GM12875 (cell line): ENCODE measurements at regions not wholly inside any gene's neighbourhood (a gene's known extent, or its start where the extent isn't known, plus 50 kb on each side); places are given as distances from the start of the nearest gene placed in this dataset.
"Not testable (repeated sequence)": the region's sequence is repeated elsewhere in the genome, so short reads cannot be mapped to it uniquely, and the experiment has no call there.

Source experiments
- H3K4me3 ChIP-seq: one replicate; pipeline ENCODE4 v1.5.1; 2011; ENCODE audit warnings: low read depth, low read length, control low read depth
- CTCF ChIP-seq: IDR thresholded peaks from 2 replicates; pipeline ENCODE4 v1.5.1; 2011; ENCODE audit warnings: low read depth, mild to moderate bottlenecking, control low read depth, inconsistent platforms, low read length, moderate library complexity, borderline replicate concordance; ENCODE audit not compliant: insufficient read depth

- no peak overlapping the region for H3K4me3 ChIP-seq
- TF ChIP-seq CTCF = no peak
These were observed 731.4 kb downstream of the PLOD2 start for GRCh38 chr3:145429546-145429945.

- no peak for TF ChIP-seq CTCF
- H3K4me3 ChIP-seq = no peak overlapping the region
These were observed 712.5 kb downstream of the PLOD2 start for GRCh38 chr3:145448436-145448835.

- TF ChIP-seq CTCF = no peak
- H3K4me3 ChIP-seq = no peak overlapping the region
These were observed 710.8 kb downstream of the PLOD2 start for GRCh38 chr3:145450018-145450682.

GRCh38 chr3:145457825-145458552 lies 703.0 kb downstream of the PLOD2 start:
- no peak for TF ChIP-seq CTCF

GRCh38 chr3:145459681-145460080 lies 701.3 kb downstream of the PLOD2 start:
- not testable (repeated sequence) for H3K4me3 ChIP-seq

More at GRCh38 chr3:145457825-145458552, 703.0 kb downstream of the PLOD2 start:
- H3K4me3 ChIP-seq = no peak overlapping the region

- no peak for TF ChIP-seq CTCF
- H3K4me3 ChIP-seq = no peak overlapping the region
These were observed 689.0 kb downstream of the PLOD2 start for GRCh38 chr3:145471976-145472375.

GRCh38 chr3:145482735-145483134 lies 678.2 kb downstream of the PLOD2 start:
- not testable (repeated sequence) for H3K4me3 ChIP-seq

GRCh38 chr3:145483992-145484391 lies 677.0 kb downstream of the PLOD2 start:
- no peak overlapping the region for H3K4me3 ChIP-seq
- TF ChIP-seq CTCF = no peak
